WERI-Rb-1 (cell line): ENCODE measurements at regions not wholly inside any gene's neighbourhood (a gene's known extent, or its start where the extent isn't known, plus 50 kb on each side); places are given as distances from the start of the nearest gene placed in this dataset.

Source experiments
- DNase-seq: peaks from one replicate; pipeline ENCODE4 v3.0.0-alpha.2; 2020
- H3K27ac ChIP-seq: fragments of 250-450 bp; sonication (Bioruptor Pico); 2 replicates; pipeline ENCODE4 v1.5.1; 2020; ENCODE audit warnings: mild to moderate bottlenecking, moderate library complexity
- H3K27me3 ChIP-seq: fragments of 250-450 bp; sonication (Bioruptor Pico); 2 replicates; pipeline ENCODE4 v1.5.1; 2021; ENCODE audit warnings: mild to moderate bottlenecking, low read depth, moderate library complexity; ENCODE audit not compliant: insufficient read depth, severe bottlenecking
- H3K36me3 ChIP-seq: fragments of 250-450 bp; sonication (Bioruptor Pico); 2 replicates; pipeline ENCODE4 v1.5.1; 2020; ENCODE audit warnings: mild to moderate bottlenecking, moderate library complexity
- H3K4me3 ChIP-seq: 2 replicates; pipeline ENCODE4 v1.5.1; 2011; ENCODE audit warnings: low read depth, mild to moderate bottlenecking, control low read depth, low read length
- H3K9me3 ChIP-seq: fragments of 250-450 bp; sonication (Bioruptor Pico); 2 replicates; pipeline ENCODE4 v1.5.1; 2021; ENCODE audit warnings: mild to moderate bottlenecking, moderate library complexity; ENCODE audit not compliant: severe bottlenecking
- CTCF ChIP-seq: IDR thresholded peaks from 2 replicates; pipeline ENCODE4 v1.5.1; 2011; ENCODE audit warnings: low read depth, mild to moderate bottlenecking, control low read depth, inconsistent platforms, low read length

GRCh38 chr6:104396077-104396476, 463.6 kb downstream of the HACE1 start:
- no peak for TF ChIP-seq CTCF
- H3K27me3 ChIP-seq = no peaks in the 10 kb centered on the region
- H3K9me3 ChIP-seq = no peaks in the 10 kb centered on the region
- no peak for DNase-seq
- H3K27ac ChIP-seq = no peak overlapping the region
- H3K36me3 ChIP-seq = no peaks in the 10 kb centered on the region
- no peak overlapping the region for H3K4me3 ChIP-seq

GRCh38 chr6:104381907-104382306, 477.8 kb downstream of the HACE1 start:
- H3K4me3 ChIP-seq = no peak overlapping the region
- no peak for DNase-seq
- H3K36me3 ChIP-seq = no peaks in the 10 kb centered on the region
- no peaks in the 10 kb centered on the region for H3K27me3 ChIP-seq
- H3K9me3 ChIP-seq = no peaks in the 10 kb centered on the region
- no peak for TF ChIP-seq CTCF
- H3K27ac ChIP-seq = no peak overlapping the region

GRCh38 chr6:104365451-104366234, 494.1 kb downstream of the HACE1 start:
- TF ChIP-seq CTCF = no peak
- H3K27ac ChIP-seq = no peak overlapping the region

GRCh38 chr6:104357928-104358327, 501.8 kb downstream of the HACE1 start:
- TF ChIP-seq CTCF = no peak

More at GRCh38 chr6:104365451-104366234, 494.1 kb downstream of the HACE1 start:
- no peak overlapping the region for H3K4me3 ChIP-seq
- H3K36me3 ChIP-seq = no peaks in the 10 kb centered on the region
- H3K27me3 ChIP-seq = no peaks in the 10 kb centered on the region
- no peak for DNase-seq
- H3K9me3 ChIP-seq = no peaks in the 10 kb centered on the region

GRCh38 chr6:104356197-104356596, 503.5 kb downstream of the HACE1 start:
- Histone ChIP-seq H3K9me3 (no peaks in the 10 kb centered on the region), H3K27me3 (no peaks in the 10 kb centered on the region), H3K36me3 (no peaks in the 10 kb centered on the region), H3K4me3 (no peak overlapping the region), H3K27ac (no peak overlapping the region)
- TF ChIP-seq CTCF = no peak
- no peak for DNase-seq

More at GRCh38 chr6:104357928-104358327, 501.8 kb downstream of the HACE1 start:
- DNase-seq = no peak
- Histone ChIP-seq H3K27ac (no peak overlapping the region), H3K4me3 (no peak overlapping the region), H3K9me3 (no peaks in the 10 kb centered on the region), H3K36me3 (no peaks in the 10 kb centered on the region), H3K27me3 (no peaks in the 10 kb centered on the region)

GRCh38 chr6:104349191-104349590, 510.5 kb downstream of the HACE1 start:
- no peak overlapping the region for H3K4me3 ChIP-seq
- no peak for TF ChIP-seq CTCF

More at GRCh38 chr6:104349191-104349590, 510.5 kb downstream of the HACE1 start:
- DNase-seq = no peak
- no peaks in the 10 kb centered on the region for H3K27me3 ChIP-seq
- no peak overlapping the region for H3K27ac ChIP-seq
- no peaks in the 10 kb centered on the region for H3K36me3 ChIP-seq
- peaks cover 2% of the 10 kb centered on the region for H3K9me3 ChIP-seq
